SK-N-SH treated with all-trans-retinoic acid at 6 μM for 48 hours (cell line): ENCODE measurements at regions not wholly inside any gene's neighbourhood (a gene's known extent, or its start where the extent isn't known, plus 50 kb on each side); places are given as distances from the start of the nearest gene placed in this dataset.

ENCODE experiments used
- RARB ChIP-seq: fragments of 250-450 bp; sonication (Bioruptor Pico); IDR thresholded peaks from 2 replicates; pipeline ENCODE4 v1.8.0; 2021; ENCODE audit warnings: mild to moderate bottlenecking, moderate library complexity
- ZFP3 ChIP-seq: fragments of 250-450 bp; sonication (Bioruptor Pico); IDR thresholded peaks from 2 replicates; pipeline ENCODE4 v1.5.0; 2020; ENCODE audit warnings: mild to moderate bottlenecking, moderate library complexity

DNA sequence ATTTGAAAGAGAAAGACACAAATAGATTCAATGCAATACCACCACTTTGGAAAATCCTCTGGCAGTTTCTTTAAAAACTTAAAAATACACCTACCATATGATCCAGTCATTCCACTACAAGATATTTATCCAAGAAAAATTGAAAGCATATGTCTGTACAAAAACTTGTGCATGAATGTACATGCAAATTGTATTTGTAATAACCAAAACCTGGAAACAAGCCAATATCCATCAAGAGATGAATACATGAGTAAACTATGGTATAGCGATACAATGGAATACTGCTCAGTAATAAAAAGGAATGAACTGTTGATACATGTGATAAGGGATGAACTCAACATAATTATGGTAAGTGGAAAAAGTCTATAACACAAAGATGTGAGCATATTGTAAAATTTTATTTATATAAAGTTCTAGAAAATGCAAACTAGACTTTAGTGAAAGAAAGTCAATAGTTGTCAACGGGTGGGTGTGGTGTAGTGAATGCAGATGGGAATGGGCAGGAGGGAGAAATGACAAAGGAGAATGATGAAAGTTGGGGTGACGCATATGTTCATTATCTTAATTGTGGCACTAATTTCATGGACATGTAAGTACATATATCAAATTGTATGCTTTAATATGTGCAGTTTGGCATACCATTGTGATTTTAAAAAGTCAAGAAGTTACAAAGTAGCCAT, 347.5 kb downstream of the SAMD5 start:
- TF ChIP-seq ZFP3 (CRISPR knock-in tag) (no peak), RARB (CRISPR knock-in tag) (no peak)
